ENCODE measurements at regions not wholly inside any gene's neighbourhood (a gene's known extent, or its start where the extent isn't known, plus 50 kb on each side); places are given as distances from the start of the nearest gene placed in this dataset.

DNA sequence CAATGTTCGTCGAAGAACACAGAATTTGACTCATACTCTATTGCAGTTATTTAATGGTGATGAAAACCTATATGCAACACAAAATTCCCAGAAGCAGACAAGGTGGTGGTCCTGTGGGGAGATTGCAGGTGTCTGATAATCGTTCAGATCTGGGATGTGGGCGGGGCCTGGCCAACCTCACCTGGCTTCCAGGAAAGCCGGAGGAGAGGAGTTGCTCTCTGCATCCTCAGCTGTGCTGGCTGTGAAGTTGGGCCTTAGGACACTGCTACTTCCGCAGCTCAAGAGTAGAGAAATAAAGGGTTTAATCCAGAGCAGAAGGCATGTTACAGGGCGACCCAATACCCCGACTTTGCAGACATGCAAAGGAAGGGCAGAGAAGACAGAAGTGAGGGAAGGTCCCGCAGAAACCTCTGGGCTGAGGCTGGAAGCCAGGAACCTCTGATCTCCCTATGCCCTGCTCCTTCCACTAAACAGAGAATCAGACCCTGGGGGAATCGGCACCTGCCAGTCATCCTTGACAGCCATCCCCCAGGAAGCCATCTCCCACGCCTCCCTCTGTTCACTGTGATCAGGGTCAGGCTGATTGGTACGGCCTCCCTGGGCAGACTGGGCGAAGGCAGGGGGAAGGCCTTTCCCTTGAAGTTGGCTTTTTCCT is 590.3 kb downstream of the AJAP1 start:
- H3K4me3 ChIP-seq (ENCODE audit: low read depth, low read length) = no peak overlapping the region
- H3K27ac ChIP-seq (ENCODE audit: low read depth) = no peak overlapping the region
- no peaks in the 10 kb centered on the region for H3K4me1 ChIP-seq (ENCODE audit: insufficient read depth)
- no peaks in the 10 kb centered on the region for H3K36me3 ChIP-seq (ENCODE audit: insufficient read depth)
- 73% methylated on average over 13 of the region's 13 CpGs for WGBS
- DNase-seq (ENCODE audit: extremely low spot score) = no peak

- 47% methylated on average over 5 of the region's 5 CpGs for WGBS
- Histone ChIP-seq H3K4me1 (ENCODE audit: insufficient read depth) (no peaks in the 10 kb centered on the region), H3K36me3 (ENCODE audit: insufficient read depth) (no peaks in the 10 kb centered on the region), H3K4me3 (ENCODE audit: low read depth, low read length) (no peak overlapping the region), H3K27ac (ENCODE audit: low read depth) (no peak overlapping the region)
- no peak for DNase-seq (ENCODE audit: extremely low spot score)
These were observed 588.4 kb downstream of the AJAP1 start for GRCh38 chr1:5242850-5243249.

GRCh38 chr1:5239911-5240310 is 585.5 kb downstream of the AJAP1 start:
- Histone ChIP-seq H3K27ac (ENCODE audit: low read depth) (no peak overlapping the region), H3K4me1 (ENCODE audit: insufficient read depth) (no peaks in the 10 kb centered on the region), H3K4me3 (ENCODE audit: low read depth, low read length) (no peak overlapping the region), H3K36me3 (ENCODE audit: insufficient read depth) (no peaks in the 10 kb centered on the region)
- 64% methylated on average over 5 of the region's 5 CpGs for WGBS
- DNase-seq (ENCODE audit: extremely low spot score) = no peak

DNA sequence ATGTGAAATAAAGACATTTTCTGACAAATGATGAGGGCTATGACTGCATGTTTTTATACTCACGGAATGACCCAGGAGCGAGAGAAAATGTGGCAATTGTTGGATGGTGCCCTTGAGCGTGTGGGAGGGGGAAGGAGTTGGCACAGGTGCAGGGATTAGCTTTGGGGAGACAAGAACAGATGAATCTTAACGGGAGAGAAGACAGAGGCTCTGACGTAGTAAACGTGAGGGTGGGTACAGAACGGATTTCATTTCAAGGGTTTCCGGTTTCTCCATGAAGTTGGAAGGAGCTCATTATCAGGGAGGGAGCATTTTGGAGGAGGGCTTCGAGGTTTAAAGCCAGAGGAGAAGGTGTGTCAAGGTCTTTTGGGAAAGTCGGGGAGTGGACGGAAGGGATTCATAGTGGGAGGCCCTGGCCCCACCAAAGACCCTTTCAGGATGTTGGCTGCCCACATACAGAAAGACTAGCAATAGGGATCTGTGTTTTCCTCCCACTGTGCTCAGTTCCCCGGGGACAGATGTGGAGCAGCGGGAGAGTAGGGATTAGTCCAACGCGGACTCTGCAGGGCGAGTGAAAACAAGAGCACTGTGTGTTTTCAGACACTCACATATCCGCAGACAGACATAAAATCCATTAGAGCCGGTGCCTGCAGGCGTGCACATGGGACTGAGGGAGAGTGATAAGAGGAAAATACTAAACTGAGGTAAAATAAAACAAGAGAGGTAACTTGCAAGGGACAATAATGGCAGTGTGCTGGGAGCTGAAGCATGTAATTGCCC is 584.1 kb downstream of the AJAP1 start:
- H3K4me3 ChIP-seq (ENCODE audit: low read depth, low read length) = no peak overlapping the region
- H3K4me1 ChIP-seq (ENCODE audit: insufficient read depth) = no peaks in the 10 kb centered on the region
- no peak for DNase-seq (ENCODE audit: extremely low spot score)
- H3K27ac ChIP-seq (ENCODE audit: low read depth) = no peak overlapping the region
- no peaks in the 10 kb centered on the region for H3K36me3 ChIP-seq (ENCODE audit: insufficient read depth)
- 73% methylated on average over 19 of the region's 19 CpGs for WGBS

DNA sequence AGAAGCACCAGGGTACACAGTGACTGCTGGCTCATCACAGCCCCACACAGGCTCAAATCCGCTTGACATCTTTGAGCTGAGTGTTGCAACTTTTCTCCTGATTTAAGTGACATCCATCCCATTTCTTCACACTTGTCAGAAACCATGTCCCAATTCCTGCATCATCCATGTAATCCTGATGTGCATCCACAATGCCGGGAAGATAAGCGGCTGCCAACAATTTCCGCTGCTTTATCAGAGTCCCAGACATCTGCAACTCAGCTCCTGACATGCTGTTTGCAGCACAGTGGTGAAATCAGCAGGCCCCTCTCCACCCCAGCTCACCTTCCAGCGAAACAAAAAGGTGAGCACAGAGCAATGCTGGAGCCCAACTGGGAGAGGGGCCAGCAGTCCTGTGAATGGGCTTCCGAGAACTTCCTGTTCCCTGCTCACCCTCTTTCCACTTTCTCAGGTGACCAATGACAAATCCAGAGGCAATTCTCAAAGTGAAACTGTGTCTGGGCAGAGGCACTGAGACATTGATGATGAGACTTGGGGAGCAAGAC is 581.0 kb downstream of the AJAP1 start:
- Histone ChIP-seq H3K36me3 (ENCODE audit: insufficient read depth) (no peaks in the 10 kb centered on the region), H3K4me1 (ENCODE audit: insufficient read depth) (no peaks in the 10 kb centered on the region), H3K27ac (ENCODE audit: low read depth) (no peak overlapping the region), H3K4me3 (ENCODE audit: low read depth, low read length) (no peak overlapping the region)
- DNase-seq (ENCODE audit: extremely low spot score) = no peak
- WGBS = 67% methylated on average over 6 of the region's 6 CpGs

DNA sequence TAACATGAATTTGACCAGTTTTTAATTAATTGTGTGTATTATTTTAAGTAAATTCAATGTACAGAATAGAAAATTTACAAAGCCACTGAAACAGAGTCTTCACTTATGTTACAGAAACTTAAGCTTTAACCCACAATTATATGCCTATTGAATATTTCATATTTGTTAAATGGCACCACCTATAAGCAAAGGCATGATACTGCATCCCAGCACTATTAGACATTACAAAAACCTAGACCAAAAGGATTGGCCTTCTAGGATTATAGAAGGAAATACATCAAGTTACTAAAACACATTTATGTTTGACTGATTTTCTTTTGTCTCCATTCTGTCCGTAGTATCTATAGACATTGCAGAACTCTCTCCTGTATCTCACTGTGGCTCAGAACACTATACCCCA is 578.1 kb downstream of the AJAP1 start:
- H3K4me1 ChIP-seq (ENCODE audit: insufficient read depth) = no peaks in the 10 kb centered on the region
- no peak overlapping the region for H3K4me3 ChIP-seq (ENCODE audit: low read depth, low read length)
- no peaks in the 10 kb centered on the region for H3K36me3 ChIP-seq (ENCODE audit: insufficient read depth)
- H3K27ac ChIP-seq (ENCODE audit: low read depth) = no peak overlapping the region
- 92% methylated on average over 1 of the region's 1 CpG for WGBS
- DNase-seq (ENCODE audit: extremely low spot score) = no peak

GRCh38 chr1:5231541-5232315 is 577.3 kb downstream of the AJAP1 start:
- Histone ChIP-seq H3K4me3 (ENCODE audit: low read depth, low read length) (no peak overlapping the region), H3K4me1 (ENCODE audit: insufficient read depth) (no peaks in the 10 kb centered on the region), H3K36me3 (ENCODE audit: insufficient read depth) (no peaks in the 10 kb centered on the region), H3K27ac (ENCODE audit: low read depth) (no peak overlapping the region)
- WGBS = 56% methylated on average over 2 of the region's 2 CpGs
- no peak for DNase-seq (ENCODE audit: extremely low spot score)

DNA sequence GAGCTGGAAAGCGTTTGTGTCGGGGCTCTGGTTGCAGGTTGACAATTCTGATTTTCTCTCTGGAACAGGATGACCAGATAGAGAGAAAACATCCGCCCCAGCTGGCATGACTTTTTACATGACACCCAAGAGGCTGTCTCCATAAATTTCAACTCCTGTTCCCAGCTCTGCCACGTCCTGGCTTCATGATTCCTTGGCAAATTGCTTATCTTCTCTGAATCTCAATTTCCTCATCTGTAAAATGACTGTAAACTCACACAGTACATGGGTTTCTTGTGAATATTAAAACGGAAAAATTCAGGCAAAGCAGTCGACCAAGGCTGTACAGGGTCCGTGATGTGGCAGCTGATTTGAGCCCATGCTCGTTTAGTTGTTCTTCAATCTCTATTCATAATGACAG is 572.7 kb downstream of the AJAP1 start:
- WGBS = 69% methylated on average over 8 of the region's 8 CpGs
- DNase-seq (ENCODE audit: extremely low spot score) = no peak
- Histone ChIP-seq H3K4me3 (ENCODE audit: low read depth, low read length) (no peak overlapping the region), H3K36me3 (ENCODE audit: insufficient read depth) (no peaks in the 10 kb centered on the region), H3K4me1 (ENCODE audit: insufficient read depth) (no peaks in the 10 kb centered on the region), H3K27ac (ENCODE audit: low read depth) (no peak overlapping the region)

GRCh38 chr1:5225707-5226704 is 571.6 kb downstream of the AJAP1 start:
- H3K27ac ChIP-seq (ENCODE audit: low read depth) = no peak overlapping the region
- H3K36me3 ChIP-seq (ENCODE audit: insufficient read depth) = no peaks in the 10 kb centered on the region
- H3K4me3 ChIP-seq (ENCODE audit: low read depth, low read length) = no peak overlapping the region
- DNase-seq (ENCODE audit: extremely low spot score) = no peak
- no peaks in the 10 kb centered on the region for H3K4me1 ChIP-seq (ENCODE audit: insufficient read depth)
- WGBS = 34% methylated on average over 20 of the region's 20 CpGs

GRCh38 chr1:5223206-5223605 is 568.8 kb downstream of the AJAP1 start:
- H3K4me3 ChIP-seq (ENCODE audit: low read depth, low read length) = no peak overlapping the region
- DNase-seq (ENCODE audit: extremely low spot score) = no peak
- 72% methylated on average over 4 of the region's 4 CpGs for WGBS

DNA sequence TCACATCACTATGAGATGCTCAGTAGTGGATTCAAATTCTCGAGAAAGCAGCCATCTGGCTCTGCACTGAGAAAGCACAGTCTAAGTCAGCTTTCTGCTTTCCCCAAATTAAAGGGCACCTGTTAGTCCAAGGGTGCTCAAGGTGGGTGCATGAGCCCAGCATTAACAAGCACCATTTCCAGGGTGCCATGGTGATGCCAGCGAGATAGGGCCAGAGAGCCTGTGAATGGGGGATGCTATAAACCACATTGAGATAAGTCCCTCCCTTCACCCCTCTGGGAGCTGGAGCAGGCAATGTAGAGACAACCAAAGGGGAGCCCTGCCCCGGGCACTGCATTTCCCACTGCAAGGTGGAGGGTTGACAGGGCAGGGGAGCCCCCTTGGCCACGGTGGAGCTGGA is 568.2 kb downstream of the AJAP1 start:
- Histone ChIP-seq H3K36me3 (ENCODE audit: insufficient read depth) (no peaks in the 10 kb centered on the region), H3K4me1 (ENCODE audit: insufficient read depth) (no peaks in the 10 kb centered on the region), H3K27ac (ENCODE audit: low read depth) (no peak overlapping the region), H3K4me3 (ENCODE audit: low read depth, low read length) (no peak overlapping the region)
- WGBS = 68% methylated on average over 4 of the region's 4 CpGs
- no peak for DNase-seq (ENCODE audit: extremely low spot score)

More at GRCh38 chr1:5223206-5223605, 568.8 kb downstream of the AJAP1 start:
- Histone ChIP-seq H3K27ac (ENCODE audit: low read depth) (no peak overlapping the region), H3K36me3 (ENCODE audit: insufficient read depth) (no peaks in the 10 kb centered on the region), H3K4me1 (ENCODE audit: insufficient read depth) (no peaks in the 10 kb centered on the region)

- Histone ChIP-seq H3K27ac (ENCODE audit: low read depth) (no peak overlapping the region), H3K36me3 (ENCODE audit: insufficient read depth) (no peaks in the 10 kb centered on the region), H3K4me1 (ENCODE audit: insufficient read depth) (no peaks in the 10 kb centered on the region), H3K4me3 (ENCODE audit: low read depth, low read length) (no peak overlapping the region)
- 66% methylated on average over 6 of the region's 6 CpGs for WGBS
- DNase-seq (ENCODE audit: extremely low spot score) = no peak
These were observed 567.0 kb downstream of the AJAP1 start for GRCh38 chr1:5221451-5221850.

DNA sequence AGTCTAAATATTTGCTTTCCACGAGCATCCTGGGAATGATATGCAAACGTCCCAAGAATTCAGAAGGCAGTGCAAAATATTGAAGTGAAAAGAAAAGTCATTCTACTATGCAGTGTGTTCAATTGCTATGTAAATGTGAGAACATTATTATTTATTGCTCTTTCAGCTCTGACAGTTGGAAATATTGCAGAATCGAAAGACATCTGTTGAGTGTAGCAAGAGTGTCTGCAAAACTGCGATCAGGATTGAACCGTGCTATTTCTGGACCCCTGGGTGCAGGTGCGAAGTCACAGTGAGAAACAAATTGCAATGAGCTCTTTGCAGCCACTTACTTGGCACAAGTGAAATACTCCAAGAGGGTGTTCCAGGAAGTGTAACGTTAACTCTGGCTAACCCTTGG is 566.4 kb downstream of the AJAP1 start:
- Histone ChIP-seq H3K4me1 (ENCODE audit: insufficient read depth) (no peaks in the 10 kb centered on the region), H3K4me3 (ENCODE audit: low read depth, low read length) (no peak overlapping the region), H3K36me3 (ENCODE audit: insufficient read depth) (no peaks in the 10 kb centered on the region), H3K27ac (ENCODE audit: low read depth) (no peak overlapping the region)
- 60% methylated on average over 7 of the region's 7 CpGs for WGBS
- DNase-seq (ENCODE audit: extremely low spot score) = no peak

All from urinary bladder (tissue), 3 donors.